Activated CD8-positive, alpha-beta T cell treated with anti-CD3 and anti-CD28 coated beads, Interleukin-2, amount 10 ng/mL, durations not matched to agents 7 days and 5 days (primary cell): ENCODE measurements at regions not wholly inside any gene's neighbourhood (a gene's known extent, or its start where the extent isn't known, plus 50 kb on each side); places are given as distances from the start of the nearest gene placed in this dataset.
"Not testable (repeated sequence)": the region's sequence is repeated elsewhere in the genome, so short reads cannot be mapped to it uniquely, and the experiment has no call there.

Source experiments
- ATAC-seq: fragments of 150-1000 bp; cut with Tn5 transposase; one replicate; pipeline ENCODE4 v1.10.0; 2021; ENCODE audit warnings: moderate library complexity
- CTCF ChIA-PET: fragments of 350-600 bp; sonication (Branson Sonifier 250); formaldehyde crosslinking; loops from one replicate; lab custom pipeline; 2021; ENCODE audit warnings: antibody characterized with exemption; lab: Charles Lee
- POLR2A ChIA-PET: fragments of 350-600 bp; sonication (Branson Sonifier 250); formaldehyde crosslinking; loops from one replicate; lab custom pipeline; 2021; ENCODE audit warnings: antibody characterized with exemption; lab: Charles Lee
- DNase-seq: peaks from one replicate; pipeline ENCODE4 v3.0.0-alpha.2; 2020
- H3K27ac Mint-ChIP-seq: one replicate; pipeline ENCODE4 v1.8.0; 2021; ENCODE audit warnings: mild to moderate bottlenecking, mixed read lengths
- H3K27me3 Mint-ChIP-seq: one replicate; pipeline ENCODE4 v1.8.0; 2021; ENCODE audit warnings: low read depth, mixed read lengths
- H3K36me3 Mint-ChIP-seq: one replicate; pipeline ENCODE4 v1.8.0; 2021; ENCODE audit warnings: low read depth, mixed read lengths
- H3K4me1 Mint-ChIP-seq: one replicate; pipeline ENCODE4 v1.8.0; 2021; ENCODE audit warnings: low read depth, mixed read lengths
- H3K4me3 Mint-ChIP-seq: one replicate; pipeline ENCODE4 v1.8.0; 2021; ENCODE audit warnings: mild to moderate bottlenecking, mixed read lengths
- H3K9me3 Mint-ChIP-seq: one replicate; pipeline ENCODE4 v1.8.0; 2022; ENCODE audit warnings: mixed read lengths; ENCODE audit not compliant: insufficient read depth

DNA sequence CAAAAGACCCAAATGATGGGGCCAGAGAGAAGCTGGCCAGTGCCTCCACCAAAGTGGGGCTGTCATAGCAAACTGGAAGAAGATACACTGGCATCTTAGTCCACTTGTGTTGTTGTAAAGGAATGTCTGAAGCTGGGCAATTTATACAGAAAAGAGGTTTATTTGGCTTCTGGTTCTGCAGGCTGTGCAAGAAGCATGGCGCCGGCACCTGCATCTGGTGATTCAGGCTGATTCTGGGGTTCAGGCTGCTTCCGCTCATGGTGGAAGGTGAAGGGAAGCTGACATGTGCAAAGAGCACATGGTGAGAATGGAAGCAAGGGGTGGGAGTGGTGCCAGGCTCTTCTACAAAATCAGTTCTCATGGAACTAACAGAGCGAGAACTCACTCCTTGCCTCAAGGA lies 135.9 kb upstream of the TWIST2 start:
- ATAC-seq (no peak), DNase-seq (no peak)
- Mint-ChIP-seq H3K4me1 (no peaks in the 10 kb centered on the region), H3K27ac (no peak overlapping the region), H3K4me3 (no peak overlapping the region), H3K9me3 (no peaks in the 10 kb centered on the region), H3K36me3 (no peaks in the 10 kb centered on the region), H3K27me3 (peaks cover 7% of the 10 kb centered on the region)
- ChIA-PET CTCF (no interaction called here), POLR2A (no interaction called here)

DNA sequence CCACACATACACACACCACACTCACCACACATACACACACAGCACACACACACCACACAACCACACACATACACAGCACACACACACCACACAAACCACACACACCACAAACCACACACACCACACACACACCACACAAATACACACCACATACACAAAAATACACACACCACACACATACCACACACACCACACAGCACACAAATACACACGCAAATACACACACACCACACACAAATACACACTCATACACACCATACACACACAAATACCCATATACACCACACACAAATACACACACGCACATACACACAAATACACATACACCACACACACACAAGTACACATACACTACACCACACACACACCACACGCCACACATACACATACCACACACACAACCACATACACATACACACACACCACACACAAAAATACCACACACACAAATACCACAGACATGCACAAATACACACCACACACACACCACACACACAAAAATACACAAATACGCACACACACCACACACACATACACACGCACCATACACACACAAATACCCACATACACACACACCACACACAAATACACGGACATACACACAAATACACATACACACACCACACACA lies 134.6 kb upstream of the TWIST2 start:
- H3K27me3 Mint-ChIP-seq: peaks cover 7% of the 10 kb centered on the region
- ATAC-seq (no peak), DNase-seq (no peak)
- H3K4me1 Mint-ChIP-seq: no peaks in the 10 kb centered on the region
- H3K4me3 Mint-ChIP-seq: no peak overlapping the region
- H3K9me3 Mint-ChIP-seq: no peaks in the 10 kb centered on the region
- CTCF ChIA-PET: no interaction called here
- no peak overlapping the region for H3K27ac Mint-ChIP-seq
- POLR2A ChIA-PET: no interaction called here
- H3K36me3 Mint-ChIP-seq: no peaks in the 10 kb centered on the region

- Mint-ChIP-seq H3K27me3 (peaks cover 3% of the 10 kb centered on the region), H3K36me3 (no peaks in the 10 kb centered on the region), H3K9me3 (no peaks in the 10 kb centered on the region), H3K4me3 (no peak overlapping the region), H3K4me1 (no peaks in the 10 kb centered on the region), H3K27ac (no peak overlapping the region)
- DNase-seq (no peak), ATAC-seq (no peak)
- ChIA-PET CTCF (no interaction called here), POLR2A (no interaction called here)
Measured at GRCh38 chr2:238714038-238714528, 133.8 kb upstream of the TWIST2 start.

DNA sequence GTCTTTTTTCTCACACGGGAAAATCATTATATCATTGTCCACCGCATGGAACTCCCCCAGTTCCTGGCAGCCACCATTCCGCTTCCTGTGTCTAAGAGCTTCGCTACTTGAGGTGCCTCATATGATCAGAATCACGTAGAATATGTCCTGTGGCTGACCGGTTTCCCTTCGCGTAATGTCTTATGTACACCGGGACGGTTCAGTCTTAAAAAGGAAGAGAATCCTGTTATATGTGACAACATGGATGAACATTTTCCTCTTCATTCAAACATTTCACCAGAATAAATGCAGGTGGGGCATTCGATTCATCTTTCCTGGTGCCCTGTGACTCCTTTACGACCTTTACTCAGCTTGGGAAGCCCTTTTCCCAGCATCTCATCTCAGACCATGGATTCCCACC lies 131.7 kb upstream of the TWIST2 start:
- H3K27me3 Mint-ChIP-seq: peaks cover 6% of the 10 kb centered on the region
- ChIA-PET CTCF (no interaction called here), POLR2A (no interaction called here)
- H3K36me3 Mint-ChIP-seq: no peaks in the 10 kb centered on the region
- no peaks in the 10 kb centered on the region for H3K4me1 Mint-ChIP-seq
- DNase-seq (no peak), ATAC-seq (no peak)
- no peak overlapping the region for H3K4me3 Mint-ChIP-seq
- no peak overlapping the region for H3K27ac Mint-ChIP-seq
- no peaks in the 10 kb centered on the region for H3K9me3 Mint-ChIP-seq

DNA sequence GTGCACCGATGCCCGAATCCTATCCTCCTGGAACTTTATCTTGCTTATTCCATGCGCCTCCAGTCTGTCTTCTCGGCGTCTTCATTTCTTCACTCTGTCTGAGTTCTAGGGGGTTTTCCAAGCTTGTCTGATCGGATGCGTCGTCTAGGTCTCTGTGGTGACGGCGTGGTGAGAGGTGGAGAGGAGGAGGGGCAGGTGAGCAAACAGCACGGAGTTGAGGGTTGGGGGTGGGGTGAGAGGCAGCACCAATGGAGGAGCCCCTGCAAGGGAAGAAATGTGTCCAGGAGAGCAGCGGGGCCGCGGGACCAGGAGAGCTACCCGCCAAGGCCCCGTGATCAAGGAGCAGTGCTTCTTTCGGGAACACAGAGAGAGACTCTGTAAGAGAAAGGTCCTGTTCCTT lies 131.3 kb upstream of the TWIST2 start:
- H3K9me3 Mint-ChIP-seq: no peaks in the 10 kb centered on the region

GRCh38 chr2:238717084-238717483 lies 130.8 kb upstream of the TWIST2 start:
- ChIA-PET CTCF (no interaction called here), POLR2A (no interaction called here)
- Mint-ChIP-seq H3K9me3 (no peaks in the 10 kb centered on the region), H3K4me3 (no peak overlapping the region), H3K36me3 (no peaks in the 10 kb centered on the region), H3K4me1 (no peaks in the 10 kb centered on the region), H3K27ac (no peak overlapping the region), H3K27me3 (peaks cover 6% of the 10 kb centered on the region)
- ATAC-seq: no peak
- DNase-seq: no peak

More for the DNA sequence above, 131.3 kb upstream of the TWIST2 start:
- H3K36me3 Mint-ChIP-seq: no peaks in the 10 kb centered on the region
- H3K4me3 Mint-ChIP-seq: no peak overlapping the region
- peaks cover 6% of the 10 kb centered on the region for H3K27me3 Mint-ChIP-seq
- ChIA-PET POLR2A (no interaction called here), CTCF (no interaction called here)
- DNase-seq (no peak), ATAC-seq (no peak)
- no peaks in the 10 kb centered on the region for H3K4me1 Mint-ChIP-seq
- H3K27ac Mint-ChIP-seq: no peak overlapping the region

DNA sequence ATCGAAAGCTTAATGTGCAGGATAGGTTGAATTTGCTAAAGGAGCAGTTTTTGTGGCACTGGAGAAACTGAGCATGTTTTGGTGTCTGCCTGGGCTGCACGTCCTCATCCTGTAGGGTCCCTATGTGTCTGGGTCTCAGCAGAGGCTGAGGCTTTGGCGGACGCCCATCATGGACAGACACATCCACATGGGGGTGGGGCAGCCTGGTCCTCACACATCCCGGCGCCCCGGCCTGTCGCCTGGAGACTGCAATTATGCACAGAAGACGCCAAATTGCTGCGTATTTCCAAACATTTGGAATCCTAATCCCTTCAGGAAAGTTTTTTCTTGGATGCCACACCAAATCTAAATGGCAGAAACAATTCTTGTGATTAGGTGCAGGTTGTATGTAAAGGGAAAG lies 128.2 kb upstream of the TWIST2 start:
- no peak for DNase-seq
- ATAC-seq: no peak
- ChIA-PET CTCF (interaction anchor here (1.0 kb wide), 1 partner anchor 65 kb away, joined by 3 read pairs; no protein-coding TSS in a partner anchor), POLR2A (no interaction called here)
- H3K4me1 Mint-ChIP-seq: no peaks in the 10 kb centered on the region
- H3K27ac Mint-ChIP-seq: no peak overlapping the region
- peaks cover 6% of the 10 kb centered on the region for H3K27me3 Mint-ChIP-seq
- no peaks in the 10 kb centered on the region for H3K9me3 Mint-ChIP-seq
- no peaks in the 10 kb centered on the region for H3K36me3 Mint-ChIP-seq
- no peak overlapping the region for H3K4me3 Mint-ChIP-seq

DNA sequence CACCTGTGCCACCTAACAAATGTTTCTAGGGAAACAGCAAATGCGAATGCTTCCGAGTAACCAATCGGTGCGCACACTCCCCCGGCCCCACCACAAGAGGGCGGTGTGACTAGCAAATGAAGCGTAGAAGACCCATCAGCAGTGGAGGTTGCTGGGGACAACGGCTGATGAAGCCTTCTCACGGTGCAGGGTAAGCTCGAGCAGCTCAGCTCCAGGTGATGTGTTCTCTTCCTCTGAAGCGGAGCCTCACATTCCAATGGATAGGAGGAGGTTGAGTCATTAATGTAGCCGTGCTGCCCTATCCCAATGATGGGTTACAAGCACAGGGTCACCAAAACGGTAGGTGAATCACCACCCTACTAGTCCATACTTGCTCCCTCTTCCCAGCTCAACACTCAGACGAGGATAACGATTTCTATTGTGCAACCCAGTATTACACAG lies 127.6 kb upstream of the TWIST2 start:
- H3K4me3 Mint-ChIP-seq: no peak overlapping the region
- no peaks in the 10 kb centered on the region for H3K4me1 Mint-ChIP-seq
- H3K9me3 Mint-ChIP-seq: no peaks in the 10 kb centered on the region
- H3K27ac Mint-ChIP-seq: no peak overlapping the region
- DNase-seq (peak; percentile 69), ATAC-seq (peak; percentile 47)
- ChIA-PET CTCF (interaction anchor here (1.0 kb wide), 1 partner anchor 65 kb away, joined by 3 read pairs; no protein-coding TSS in a partner anchor), POLR2A (no interaction called here)
- H3K27me3 Mint-ChIP-seq: peaks cover 6% of the 10 kb centered on the region
- H3K36me3 Mint-ChIP-seq: no peaks in the 10 kb centered on the region

GRCh38 chr2:238722181-238722580 lies 125.7 kb upstream of the TWIST2 start:
- Mint-ChIP-seq H3K27ac (no peak overlapping the region), H3K4me3 (no peak overlapping the region), H3K4me1 (no peaks in the 10 kb centered on the region), H3K27me3 (peaks cover 2% of the 10 kb centered on the region), H3K9me3 (no peaks in the 10 kb centered on the region), H3K36me3 (no peaks in the 10 kb centered on the region)
- ChIA-PET CTCF (interaction anchor here (0.9 to 1.1 kb wide), 3 partner anchors 10 to 21 kb away, joined by 3 read pairs; no protein-coding TSS in a partner anchor), POLR2A (no interaction called here)
- ATAC-seq (no peak), DNase-seq (no peak)

GRCh38 chr2:238722883-238723282 lies 125.0 kb upstream of the TWIST2 start:
- Mint-ChIP-seq H3K4me3 (no peak overlapping the region), H3K27me3 (peaks cover 2% of the 10 kb centered on the region), H3K9me3 (no peaks in the 10 kb centered on the region), H3K27ac (no peak overlapping the region), H3K4me1 (no peaks in the 10 kb centered on the region), H3K36me3 (no peaks in the 10 kb centered on the region)
- ChIA-PET POLR2A (no interaction called here), CTCF (interaction anchor here (1.0 to 1.1 kb wide), 2 partner anchors 13 to 21 kb away, joined by 3 read pairs; no protein-coding TSS in a partner anchor)
- DNase-seq (no peak), ATAC-seq (no peak)

DNA sequence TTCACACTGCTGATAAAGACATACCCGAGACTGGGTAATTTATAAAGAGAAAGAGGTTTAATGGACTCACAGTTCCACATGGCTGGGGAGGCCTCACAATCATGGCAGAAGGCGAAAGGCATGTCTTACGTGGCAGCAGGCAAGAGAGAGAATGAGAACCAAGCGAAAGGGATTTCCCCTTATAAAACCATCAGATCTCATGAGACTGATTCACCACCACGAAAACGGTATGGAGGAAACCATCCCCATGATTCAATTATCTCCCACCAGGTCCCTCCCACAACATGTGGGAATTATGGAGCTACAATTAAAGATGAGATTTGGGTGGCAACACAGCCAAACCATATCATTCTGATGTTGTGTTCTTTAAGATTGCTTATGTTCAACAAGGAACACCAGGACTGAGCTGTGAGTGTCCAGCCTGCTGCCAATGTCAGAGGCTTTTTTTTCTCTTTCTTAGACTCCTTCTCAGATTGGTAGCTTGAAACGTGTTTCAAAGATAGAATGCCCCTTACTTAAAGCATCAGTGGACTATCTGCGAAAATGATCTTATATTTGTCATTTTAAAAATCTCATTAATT lies 124.1 kb upstream of the TWIST2 start:
- H3K4me1 Mint-ChIP-seq, H3K9me3 Mint-ChIP-seq, POLR2A ChIA-PET, H3K27ac Mint-ChIP-seq, H3K27me3 Mint-ChIP-seq, H3K36me3 Mint-ChIP-seq, DNase-seq, ATAC-seq, CTCF ChIA-PET, H3K4me3 Mint-ChIP-seq: not testable (repeated sequence)

- Mint-ChIP-seq H3K36me3 (no peaks in the 10 kb centered on the region), H3K4me3 (no peak overlapping the region), H3K27me3 (no peaks in the 10 kb centered on the region), H3K4me1 (no peaks in the 10 kb centered on the region), H3K9me3 (no peaks in the 10 kb centered on the region), H3K27ac (no peak overlapping the region)
- DNase-seq (no peak), ATAC-seq (no peak)
- ChIA-PET CTCF (no interaction called here), POLR2A (no interaction called here)
Measured at GRCh38 chr2:238724728-238725127, 123.2 kb upstream of the TWIST2 start.
